ENCODE measurements at regions not wholly inside any gene's neighbourhood (a gene's known extent, or its start where the extent isn't known, plus 50 kb on each side); places are given as distances from the start of the nearest gene placed in this dataset.

- TF ChIP-seq, protein P1, sequence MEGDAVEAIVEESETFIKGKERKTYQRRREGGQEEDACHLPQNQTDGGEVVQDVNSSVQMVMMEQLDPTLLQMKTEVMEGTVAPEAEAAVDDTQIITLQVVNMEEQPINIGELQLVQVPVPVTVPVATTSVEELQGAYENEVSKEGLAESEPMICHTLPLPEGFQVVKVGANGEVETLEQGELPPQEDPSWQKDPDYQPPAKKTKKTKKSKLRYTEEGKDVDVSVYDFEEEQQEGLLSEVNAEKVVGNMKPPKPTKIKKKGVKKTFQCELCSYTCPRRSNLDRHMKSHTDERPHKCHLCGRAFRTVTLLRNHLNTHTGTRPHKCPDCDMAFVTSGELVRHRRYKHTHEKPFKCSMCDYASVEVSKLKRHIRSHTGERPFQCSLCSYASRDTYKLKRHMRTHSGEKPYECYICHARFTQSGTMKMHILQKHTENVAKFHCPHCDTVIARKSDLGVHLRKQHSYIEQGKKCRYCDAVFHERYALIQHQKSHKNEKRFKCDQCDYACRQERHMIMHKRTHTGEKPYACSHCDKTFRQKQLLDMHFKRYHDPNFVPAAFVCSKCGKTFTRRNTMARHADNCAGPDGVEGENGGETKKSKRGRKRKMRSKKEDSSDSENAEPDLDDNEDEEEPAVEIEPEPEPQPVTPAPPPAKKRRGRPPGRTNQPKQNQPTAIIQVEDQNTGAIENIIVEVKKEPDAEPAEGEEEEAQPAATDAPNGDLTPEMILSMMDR (conservative IDR thresholded peaks at IDR 0.05): no peak
- TF ChIP-seq ZFX (IDR thresholded peaks at IDR 0.05): no peak
Observed at GRCh38 chr7:93008833-93009232, 108.9 kb downstream of the SAMD9 start.
